ENCODE measurements at regions not wholly inside any gene's neighbourhood (a gene's known extent, or its start where the extent isn't known, plus 50 kb on each side); places are given as distances from the start of the nearest gene placed in this dataset.

DNA sequence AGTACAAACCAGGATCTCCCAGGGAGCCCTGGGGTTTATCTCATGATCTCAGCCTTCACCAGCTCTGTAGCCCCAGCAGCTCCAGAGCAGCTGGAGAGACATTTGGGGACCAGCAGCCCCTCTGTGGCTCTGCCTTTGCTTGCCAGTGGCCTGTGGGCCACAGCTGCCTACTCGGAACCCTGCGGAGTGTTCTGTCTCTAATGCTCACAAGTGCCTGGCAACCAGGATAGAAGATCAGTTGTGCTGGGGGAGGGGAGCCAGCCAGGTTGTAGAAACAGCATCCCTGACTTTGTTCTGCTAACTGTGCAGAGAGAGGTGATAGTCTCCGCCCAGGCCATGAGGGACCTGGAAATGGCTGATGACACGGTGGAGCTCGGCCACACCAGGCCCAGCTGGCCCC lies 50.9 kb upstream of the KCNJ15 start:
- TF ChIP-seq, protein P1, sequence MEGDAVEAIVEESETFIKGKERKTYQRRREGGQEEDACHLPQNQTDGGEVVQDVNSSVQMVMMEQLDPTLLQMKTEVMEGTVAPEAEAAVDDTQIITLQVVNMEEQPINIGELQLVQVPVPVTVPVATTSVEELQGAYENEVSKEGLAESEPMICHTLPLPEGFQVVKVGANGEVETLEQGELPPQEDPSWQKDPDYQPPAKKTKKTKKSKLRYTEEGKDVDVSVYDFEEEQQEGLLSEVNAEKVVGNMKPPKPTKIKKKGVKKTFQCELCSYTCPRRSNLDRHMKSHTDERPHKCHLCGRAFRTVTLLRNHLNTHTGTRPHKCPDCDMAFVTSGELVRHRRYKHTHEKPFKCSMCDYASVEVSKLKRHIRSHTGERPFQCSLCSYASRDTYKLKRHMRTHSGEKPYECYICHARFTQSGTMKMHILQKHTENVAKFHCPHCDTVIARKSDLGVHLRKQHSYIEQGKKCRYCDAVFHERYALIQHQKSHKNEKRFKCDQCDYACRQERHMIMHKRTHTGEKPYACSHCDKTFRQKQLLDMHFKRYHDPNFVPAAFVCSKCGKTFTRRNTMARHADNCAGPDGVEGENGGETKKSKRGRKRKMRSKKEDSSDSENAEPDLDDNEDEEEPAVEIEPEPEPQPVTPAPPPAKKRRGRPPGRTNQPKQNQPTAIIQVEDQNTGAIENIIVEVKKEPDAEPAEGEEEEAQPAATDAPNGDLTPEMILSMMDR (IDR thresholded peaks at IDR 0.05): no peak
- no peak for TF ChIP-seq POLR2A (IDR thresholded peaks at IDR 0.05)

Data from heart left ventricle (tissue), 13 donors.